Coronary artery (tissue), 2 donors: ENCODE measurements at regions not wholly inside any gene's neighbourhood (a gene's known extent, or its start where the extent isn't known, plus 50 kb on each side); places are given as distances from the start of the nearest gene placed in this dataset.

Experiments
- DNase-seq: peaks from one replicate; pipeline ENCODE4 v3.0.0-alpha.2; 2017; ENCODE audit warnings: low spot score
- H3K27ac ChIP-seq, 2 donors: fragments of 200-600 bp; sonication (generic); one replicate each; pipeline ENCODE4 v1.5.1; 2016 to 2019
- H3K4me3 ChIP-seq: fragments of 200-600 bp; sonication (generic); 2 replicates; pipeline ENCODE4 v1.5.1; 2016; ENCODE audit warnings: mild to moderate bottlenecking, moderate library complexity
- CTCF ChIP-seq: fragments of 200-600 bp; sonication (generic); IDR thresholded peaks from one replicate; pipeline ENCODE4 v1.5.1; 2019; ENCODE audit warnings: antibody characterized with exemption

DNA sequence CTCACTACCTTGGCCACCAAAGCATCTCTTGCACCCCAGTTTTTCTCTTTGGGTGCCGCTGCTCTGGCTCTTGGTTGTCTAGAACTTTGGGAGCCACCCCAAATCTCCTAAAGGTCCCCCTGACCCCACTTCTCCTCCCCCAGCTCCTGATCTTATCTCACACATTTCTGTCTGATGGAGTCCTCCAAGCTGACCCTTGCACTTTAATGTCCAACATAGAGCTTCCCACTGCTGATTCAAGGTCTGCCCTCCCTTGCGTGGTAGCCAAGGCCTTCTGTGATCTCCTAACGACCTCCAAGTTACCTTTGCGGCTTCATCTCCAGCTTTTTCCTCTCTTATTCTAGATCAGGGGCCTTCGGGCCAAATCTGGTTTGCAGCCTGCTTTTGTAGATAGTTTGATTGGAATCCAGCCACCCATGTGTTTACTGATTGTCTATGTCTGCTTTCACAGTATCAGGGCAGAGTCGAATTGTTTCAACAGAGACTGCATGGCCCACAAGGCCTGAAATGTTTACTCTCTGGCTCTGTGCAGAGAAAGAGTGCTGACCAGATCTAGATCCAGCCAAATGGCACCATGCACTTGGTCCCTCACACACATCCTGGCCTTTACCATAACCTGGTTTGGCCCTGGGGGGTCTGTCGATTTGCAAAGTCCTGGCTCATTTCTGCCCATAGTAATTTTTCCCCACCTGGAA lies 168.6 kb downstream of the HAPSTR1 start:
- no peak for DNase-seq
- H3K27ac ChIP-seq, result no peak overlapping the region

DNA sequence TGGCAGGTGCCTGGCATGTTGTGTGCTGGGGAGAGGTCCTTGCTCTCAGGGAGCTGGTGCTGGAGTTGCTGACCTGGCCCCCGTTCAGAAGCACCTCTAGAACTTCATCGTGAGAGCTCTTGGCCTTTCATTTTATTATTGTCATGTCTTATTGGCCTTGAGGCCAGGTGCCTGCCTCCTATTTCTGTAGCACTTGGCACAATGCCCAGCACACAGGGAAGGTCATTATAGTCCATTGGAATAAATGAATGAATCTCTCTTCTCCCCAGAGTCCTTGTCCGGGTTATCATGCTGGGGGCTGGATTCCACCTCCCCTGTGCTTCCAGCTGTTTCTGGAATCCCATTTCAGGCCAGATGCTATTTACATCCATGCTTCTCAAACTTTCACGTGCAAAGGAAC lies 169.2 kb downstream of the HAPSTR1 start:
- Histone ChIP-seq H3K4me3 (no peak overlapping the region), H3K27ac (no peak overlapping the region)
- TF ChIP-seq CTCF, result no peak
- no peak for DNase-seq

More for the DNA sequence above, 168.6 kb downstream of the HAPSTR1 start:
- TF ChIP-seq CTCF, result no peak
- H3K4me3 ChIP-seq, result no peak overlapping the region

DNA sequence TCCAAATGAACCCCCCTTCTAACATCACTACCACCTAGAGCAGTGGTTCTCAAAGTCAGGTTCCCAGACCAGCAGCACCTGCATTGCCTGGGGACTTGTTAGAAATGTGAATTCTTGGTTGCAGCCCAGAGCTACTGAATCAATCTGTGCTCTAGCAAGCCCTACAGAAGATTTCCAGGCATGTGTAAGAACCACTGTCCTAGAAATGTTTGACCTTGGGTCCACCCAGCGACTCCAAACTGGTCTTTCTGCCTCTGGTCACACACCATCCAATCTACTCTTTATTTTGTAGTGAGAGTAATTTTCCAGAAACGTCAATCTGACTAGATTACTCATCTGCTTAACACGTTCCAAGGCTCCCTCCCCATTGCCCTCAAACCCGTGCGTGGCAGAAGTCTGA lies 169.9 kb downstream of the HAPSTR1 start:
- Histone ChIP-seq H3K27ac (no peak overlapping the region), H3K4me3 (no peak overlapping the region)
- no peak for DNase-seq
- TF ChIP-seq CTCF, result no peak

DNA sequence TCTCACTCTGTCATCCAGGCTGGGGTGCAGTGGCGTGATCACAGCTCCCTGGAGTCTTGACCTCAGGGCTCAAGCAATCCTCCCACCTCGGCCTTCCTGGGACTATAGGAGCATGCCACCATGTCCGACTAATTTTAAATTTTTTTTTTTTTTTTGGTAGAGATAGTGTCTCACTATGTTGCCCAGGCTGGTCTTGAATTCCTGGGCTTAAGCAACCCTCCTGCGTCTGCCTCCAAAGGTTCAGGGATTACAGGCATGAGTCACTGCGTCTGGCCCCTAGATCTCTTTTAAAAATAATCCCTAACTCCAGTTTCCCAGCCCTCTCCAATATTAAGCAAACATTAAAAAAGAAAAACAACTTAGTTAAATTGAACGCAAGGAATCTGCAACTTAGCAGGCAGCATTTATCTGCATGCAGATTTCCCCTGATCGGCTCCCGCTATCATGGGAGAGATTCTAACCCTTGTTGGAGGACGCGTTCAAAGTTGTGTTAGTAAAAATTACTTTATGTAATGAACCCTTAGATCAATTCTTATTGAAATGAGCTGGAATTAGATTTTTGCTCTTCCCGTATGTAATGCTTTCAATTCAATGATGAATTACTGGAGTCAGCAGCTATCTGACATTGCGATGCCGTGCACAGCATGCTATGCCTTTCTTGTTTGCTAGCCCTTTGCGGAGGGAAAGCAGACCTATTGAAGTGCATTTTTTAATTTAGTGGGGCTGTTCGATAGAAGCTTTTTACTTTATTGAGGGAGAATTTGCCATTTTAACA lies 171.7 kb downstream of the HAPSTR1 start:
- H3K4me3 ChIP-seq, result no peak overlapping the region
- no peak for TF ChIP-seq CTCF
- H3K27ac ChIP-seq, result no peak overlapping the region
- no peak for DNase-seq

DNA sequence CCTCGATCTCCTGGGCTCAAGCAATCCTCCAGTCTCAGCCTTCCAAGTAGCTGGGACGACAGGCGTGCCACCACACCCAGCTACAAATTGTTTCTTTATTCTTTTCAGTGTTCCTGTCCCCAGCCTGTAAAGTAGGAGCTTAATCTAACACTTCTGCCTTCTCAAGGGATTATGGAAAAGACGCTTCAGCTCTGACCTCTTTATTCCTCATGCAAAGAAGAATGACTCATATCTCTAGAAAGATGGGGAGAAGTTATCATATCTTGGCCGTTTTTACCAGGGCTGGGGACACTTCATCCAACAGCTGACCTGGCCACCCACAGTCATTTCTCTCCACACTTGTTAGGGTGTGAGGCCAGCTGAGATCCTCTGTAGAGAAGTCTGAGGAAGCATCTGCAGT lies 172.6 kb downstream of the HAPSTR1 start:
- DNase-seq, result no peak
- no peak for TF ChIP-seq CTCF
- H3K4me3 ChIP-seq, result no peak overlapping the region
- H3K27ac ChIP-seq, result no peak overlapping the region

DNA sequence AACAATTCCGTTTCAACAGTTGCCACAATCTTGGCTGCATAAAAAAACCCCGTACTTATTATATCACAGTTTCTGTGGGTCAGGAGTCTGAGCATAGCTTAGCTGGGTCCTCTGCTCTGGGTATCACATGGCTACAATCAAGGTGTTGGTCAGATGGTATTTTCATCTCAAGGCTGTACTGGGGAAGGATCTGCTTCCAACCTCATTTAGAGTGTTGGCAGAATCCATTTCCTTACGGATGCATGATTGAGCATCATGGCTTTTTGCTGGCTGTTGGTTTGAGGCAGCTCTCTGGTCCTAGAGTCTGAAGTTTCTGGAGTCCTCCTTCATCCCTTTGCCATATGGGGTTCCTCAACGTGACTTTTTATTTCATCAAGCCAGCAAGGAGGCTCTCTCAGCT lies 177.0 kb downstream of the HAPSTR1 start:
- Histone ChIP-seq H3K4me3 (no peak overlapping the region), H3K27ac (no peak overlapping the region)
- DNase-seq, result no peak
- TF ChIP-seq CTCF, result no peak

DNA sequence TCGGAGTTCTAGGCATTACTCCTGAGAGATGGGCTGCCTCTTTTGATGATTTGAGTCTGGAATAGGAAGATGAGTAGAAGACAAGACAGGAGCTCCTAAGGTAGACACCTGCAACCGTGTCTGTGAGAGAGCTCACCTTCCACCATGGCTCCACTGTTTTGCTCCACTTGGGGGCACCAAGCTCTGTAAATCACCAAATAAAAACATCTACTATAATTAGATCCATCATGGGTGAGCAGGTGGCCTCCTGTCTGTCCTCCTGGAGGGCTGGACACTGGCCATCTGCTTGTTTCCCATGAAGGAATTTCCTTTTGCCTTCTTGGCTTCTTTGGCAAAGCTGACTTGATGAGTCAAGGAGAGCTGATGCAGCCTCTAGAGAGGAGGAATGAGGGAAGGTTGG lies 179.0 kb downstream of the HAPSTR1 start:
- no peak for DNase-seq
- no peak overlapping the region for H3K4me3 ChIP-seq
- TF ChIP-seq CTCF, result no peak
- H3K27ac ChIP-seq, result no peak overlapping the region
